ENCODE measurements at regions not wholly inside any gene's neighbourhood (a gene's known extent, or its start where the extent isn't known, plus 50 kb on each side); places are given as distances from the start of the nearest gene placed in this dataset.

DNA sequence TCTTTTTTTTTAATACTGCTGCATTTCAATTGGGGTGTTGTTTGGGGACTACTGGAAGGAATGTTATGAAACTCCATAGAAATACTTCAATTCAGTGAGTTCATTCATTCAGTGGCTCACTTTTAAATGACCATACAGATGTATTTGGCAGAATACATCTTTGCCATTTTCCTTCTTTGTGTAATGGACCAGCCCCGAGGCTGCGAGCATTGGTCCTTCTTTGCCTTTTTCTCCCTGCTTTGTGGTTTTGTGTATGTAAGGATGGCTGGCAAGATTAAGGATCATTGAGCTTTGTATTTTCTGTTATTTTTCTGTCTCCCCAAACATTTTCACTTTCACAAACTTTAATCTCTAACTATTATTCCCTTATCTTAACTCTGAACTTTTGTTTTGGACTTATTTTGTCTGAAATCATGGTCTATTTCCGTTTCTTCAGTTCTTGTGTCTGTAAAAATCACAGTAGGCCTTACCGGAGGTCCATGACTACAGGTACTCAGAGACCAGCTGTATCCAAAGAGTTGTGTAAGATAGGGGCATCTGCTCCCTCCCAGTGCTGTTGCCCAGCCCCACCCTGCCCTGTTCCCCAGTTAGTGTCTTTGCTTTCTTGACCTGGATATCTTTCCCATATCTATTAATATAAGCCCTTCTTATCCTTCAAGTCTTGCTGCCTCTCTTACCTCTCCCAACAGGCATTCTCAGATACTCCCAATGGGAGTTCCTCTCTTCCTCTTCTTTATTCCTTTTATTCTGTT lies 154.3 kb upstream of the DMRT1 start:
- TF ChIP-seq POLR2A (IDR thresholded peaks at IDR 0.05): no peak
- TF ChIP-seq, protein P1, sequence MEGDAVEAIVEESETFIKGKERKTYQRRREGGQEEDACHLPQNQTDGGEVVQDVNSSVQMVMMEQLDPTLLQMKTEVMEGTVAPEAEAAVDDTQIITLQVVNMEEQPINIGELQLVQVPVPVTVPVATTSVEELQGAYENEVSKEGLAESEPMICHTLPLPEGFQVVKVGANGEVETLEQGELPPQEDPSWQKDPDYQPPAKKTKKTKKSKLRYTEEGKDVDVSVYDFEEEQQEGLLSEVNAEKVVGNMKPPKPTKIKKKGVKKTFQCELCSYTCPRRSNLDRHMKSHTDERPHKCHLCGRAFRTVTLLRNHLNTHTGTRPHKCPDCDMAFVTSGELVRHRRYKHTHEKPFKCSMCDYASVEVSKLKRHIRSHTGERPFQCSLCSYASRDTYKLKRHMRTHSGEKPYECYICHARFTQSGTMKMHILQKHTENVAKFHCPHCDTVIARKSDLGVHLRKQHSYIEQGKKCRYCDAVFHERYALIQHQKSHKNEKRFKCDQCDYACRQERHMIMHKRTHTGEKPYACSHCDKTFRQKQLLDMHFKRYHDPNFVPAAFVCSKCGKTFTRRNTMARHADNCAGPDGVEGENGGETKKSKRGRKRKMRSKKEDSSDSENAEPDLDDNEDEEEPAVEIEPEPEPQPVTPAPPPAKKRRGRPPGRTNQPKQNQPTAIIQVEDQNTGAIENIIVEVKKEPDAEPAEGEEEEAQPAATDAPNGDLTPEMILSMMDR (IDR thresholded peaks at IDR 0.05): no peak

All from body of pancreas (tissue), 4 donors.